Natural killer cell treated with Interleukin-12 subunit alpha and Interleukin-12 subunit beta and Interleukin-15 and Interleukin-18, amount 100 ng/mL, for 72 hours (primary cell): ENCODE measurements at regions not wholly inside any gene's neighbourhood (a gene's known extent, or its start where the extent isn't known, plus 50 kb on each side); places are given as distances from the start of the nearest gene placed in this dataset.
"Not testable (repeated sequence)": the region's sequence is repeated elsewhere in the genome, so short reads cannot be mapped to it uniquely, and the experiment has no call there.

Experiments
- ATAC-seq, 2 donors: fragments of 150-1000 bp; cut with Tn5 transposase in 1 of 2; sonication (Bioruptor Pico), chemical (Tn5 transposase) in 1 of 2; 2 replicates each; pipeline ENCODE4 v1.10.0; 2021
- DNase-seq: peaks from one replicate; pipeline ENCODE4 v3.0.0; 2022; ENCODE audit warnings: low spot score
- H3K27ac Mint-ChIP-seq, 2 donors: 1 replicate in 1 of 2; 2 replicates in 1 of 2; pipeline ENCODE4 v1.8.0; 2022; ENCODE audit warnings: mixed read lengths in 2 of 2, mild to moderate bottlenecking in 1 of 2, moderate library complexity in 1 of 2
- H3K27me3 Mint-ChIP-seq, 2 donors: 1 replicate in 1 of 2; 2 replicates in 1 of 2; pipeline ENCODE4 v1.8.0; 2022; ENCODE audit warnings: mixed read lengths in 2 of 2
- H3K36me3 Mint-ChIP-seq: one replicate; pipeline ENCODE4 v1.8.0; 2022; ENCODE audit warnings: mixed read lengths
- H3K4me1 Mint-ChIP-seq, 2 donors: 1 replicate in 1 of 2; 2 replicates in 1 of 2; pipeline ENCODE4 v1.8.0; 2022; ENCODE audit warnings: low read depth in 2 of 2, mixed read lengths in 2 of 2, mild to moderate bottlenecking in 1 of 2
- H3K4me3 Mint-ChIP-seq: one replicate; pipeline ENCODE4 v1.8.0; 2022; ENCODE audit warnings: mixed read lengths
- H3K9me3 Mint-ChIP-seq: 2 replicates; pipeline ENCODE4 v1.8.0; 2022; ENCODE audit warnings: mixed read lengths

GRCh38 chr13:108102771-108103170 is 112.6 kb downstream of the LIG4 start:
- ATAC-seq (no peak), DNase-seq (no peak)
- H3K36me3 Mint-ChIP-seq: no peaks in the 10 kb centered on the region
- H3K27ac Mint-ChIP-seq: no peak overlapping the region
- peaks cover 5% of the 10 kb centered on the region for H3K9me3 Mint-ChIP-seq
- no peaks in the 10 kb centered on the region for H3K4me1 Mint-ChIP-seq
- H3K27me3 Mint-ChIP-seq: no peaks in the 10 kb centered on the region
- no peak overlapping the region for H3K4me3 Mint-ChIP-seq

GRCh38 chr13:108096301-108096915 is 118.9 kb downstream of the LIG4 start:
- no peak overlapping the region for H3K27ac Mint-ChIP-seq
- no peaks in the 10 kb centered on the region for H3K36me3 Mint-ChIP-seq
- ATAC-seq (no peak), DNase-seq (no peak)
- no peak overlapping the region for H3K4me3 Mint-ChIP-seq
- H3K9me3 Mint-ChIP-seq: no peaks in the 10 kb centered on the region
- H3K27me3 Mint-ChIP-seq: no peaks in the 10 kb centered on the region
- H3K4me1 Mint-ChIP-seq: no peaks in the 10 kb centered on the region

- Mint-ChIP-seq H3K36me3 (no peaks in the 10 kb centered on the region), H3K27ac (no peak overlapping the region), H3K4me3 (no peak overlapping the region), H3K27me3 (no peaks in the 10 kb centered on the region), H3K9me3 (peaks cover 4% of the 10 kb centered on the region), H3K4me1 (no peaks in the 10 kb centered on the region)
- DNase-seq: no peak
- no peak for ATAC-seq
Observed at GRCh38 chr13:108095036-108095435, 120.3 kb downstream of the LIG4 start.

- H3K27ac Mint-ChIP-seq: no peak overlapping the region
- DNase-seq (no peak), ATAC-seq (no peak)
Observed at GRCh38 chr13:108093616-108094015, 121.7 kb downstream of the LIG4 start.

DNA sequence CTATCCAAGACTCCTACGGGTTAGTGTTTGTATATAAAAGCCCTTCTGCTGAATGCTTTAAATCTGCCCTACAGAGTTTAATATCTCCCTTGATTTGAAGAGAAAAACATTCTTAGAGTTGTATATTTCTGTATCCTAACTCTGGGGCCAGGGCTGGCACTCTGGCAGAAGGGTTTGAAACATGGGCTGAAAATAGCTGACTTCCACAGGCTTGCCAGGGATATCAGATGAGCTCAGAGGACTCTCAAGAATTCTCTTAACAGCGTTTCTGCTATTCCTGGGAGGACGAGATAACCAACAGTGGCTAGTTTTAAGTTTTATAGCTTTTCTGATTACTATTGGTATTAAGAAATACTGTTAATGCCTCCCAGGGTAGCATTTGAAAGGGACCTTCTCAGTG is 127.5 kb downstream of the LIG4 start:
- no peak for DNase-seq
- H3K27me3 Mint-ChIP-seq: no peaks in the 10 kb centered on the region
- no peak overlapping the region for H3K27ac Mint-ChIP-seq
- H3K4me3 Mint-ChIP-seq: no peak overlapping the region
- peaks cover 4% of the 10 kb centered on the region for H3K9me3 Mint-ChIP-seq
- H3K4me1 Mint-ChIP-seq: no peaks in the 10 kb centered on the region
- no peaks in the 10 kb centered on the region for H3K36me3 Mint-ChIP-seq
- no peak for ATAC-seq

More at GRCh38 chr13:108093616-108094015, 121.7 kb downstream of the LIG4 start:
- no peaks in the 10 kb centered on the region for H3K36me3 Mint-ChIP-seq
- no peak overlapping the region for H3K4me3 Mint-ChIP-seq
- H3K9me3 Mint-ChIP-seq: peaks cover 4% of the 10 kb centered on the region
- no peaks in the 10 kb centered on the region for H3K27me3 Mint-ChIP-seq
- H3K4me1 Mint-ChIP-seq: no peaks in the 10 kb centered on the region

GRCh38 chr13:108086678-108087077 is 128.7 kb downstream of the LIG4 start:
- DNase-seq: no peak
- no peak overlapping the region for H3K27ac Mint-ChIP-seq
- no peak for ATAC-seq
- H3K4me1 Mint-ChIP-seq: no peaks in the 10 kb centered on the region
- H3K4me3 Mint-ChIP-seq: no peak overlapping the region
- no peaks in the 10 kb centered on the region for H3K36me3 Mint-ChIP-seq
- H3K9me3 Mint-ChIP-seq: peaks cover 4% of the 10 kb centered on the region
- H3K27me3 Mint-ChIP-seq: no peaks in the 10 kb centered on the region

DNA sequence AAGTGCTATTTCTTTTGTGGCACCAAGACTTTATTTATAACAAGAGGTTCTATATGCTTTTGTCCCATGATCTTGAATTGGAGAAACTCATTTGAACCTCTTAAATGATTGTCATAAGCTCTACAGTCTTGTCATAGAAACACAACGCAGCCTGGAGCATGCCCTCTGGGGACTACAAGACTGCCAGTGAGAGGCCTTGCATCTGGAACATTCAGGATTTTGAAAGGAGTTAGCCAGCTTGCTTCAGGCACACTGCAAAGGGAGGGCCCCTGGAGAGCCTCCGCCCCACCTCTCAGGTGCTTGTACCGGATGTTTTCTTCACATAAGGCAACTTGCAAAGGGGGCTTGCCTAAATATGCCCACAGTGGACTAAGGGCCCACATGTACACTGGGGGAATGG is 130.5 kb downstream of the LIG4 start:
- DNase-seq (no peak), ATAC-seq (no peak)
- Mint-ChIP-seq H3K27me3 (no peaks in the 10 kb centered on the region), H3K4me3 (no peak overlapping the region), H3K27ac (no peak overlapping the region), H3K36me3 (no peaks in the 10 kb centered on the region), H3K4me1 (no peaks in the 10 kb centered on the region), H3K9me3 (no peaks in the 10 kb centered on the region)

DNA sequence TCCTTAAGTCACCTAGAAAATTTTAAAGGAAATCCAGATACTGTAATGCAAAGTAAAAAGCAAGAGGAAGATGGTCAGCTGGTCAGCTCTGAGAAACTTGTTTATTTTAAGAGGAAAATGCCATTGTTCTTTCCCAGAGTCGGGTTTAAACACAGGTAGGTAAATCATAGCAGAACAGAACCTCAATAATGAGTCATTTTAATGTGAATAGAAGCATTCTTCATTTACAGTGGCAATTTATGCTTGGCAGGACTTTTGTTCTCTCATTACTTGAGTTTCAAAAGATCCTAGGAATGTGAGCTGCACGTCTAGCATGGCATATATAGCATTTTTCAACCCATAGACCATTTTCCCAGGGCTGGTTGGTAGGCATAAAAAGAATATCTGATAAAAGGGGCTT is 132.3 kb downstream of the LIG4 start:
- Mint-ChIP-seq H3K36me3 (no peaks in the 10 kb centered on the region), H3K27ac (no peak overlapping the region), H3K9me3 (peaks cover 3% of the 10 kb centered on the region), H3K27me3 (no peaks in the 10 kb centered on the region), H3K4me1 (no peaks in the 10 kb centered on the region), H3K4me3 (no peak overlapping the region)
- no peak for ATAC-seq
- no peak for DNase-seq

DNA sequence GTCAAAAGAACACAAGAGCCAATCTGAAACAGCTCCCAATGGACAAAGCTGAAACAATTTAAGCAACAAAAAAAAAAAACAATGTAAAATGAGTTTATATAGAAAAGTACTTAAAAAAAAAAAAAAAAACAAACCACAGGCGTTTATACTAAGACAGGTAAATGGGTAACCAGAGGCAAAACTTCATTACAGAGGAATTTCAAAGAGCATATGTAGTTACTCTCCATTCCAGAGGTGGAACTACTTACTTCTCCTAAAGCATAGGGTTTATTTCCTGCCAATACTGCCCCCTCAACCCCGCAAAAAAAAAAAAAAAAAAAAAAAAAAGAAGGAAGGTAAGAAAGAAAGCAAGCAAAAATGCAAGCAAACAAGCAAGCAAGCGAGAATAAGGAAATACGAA is 132.9 kb downstream of the LIG4 start:
- H3K27ac Mint-ChIP-seq: no peak overlapping the region
- no peaks in the 10 kb centered on the region for H3K36me3 Mint-ChIP-seq
- H3K9me3 Mint-ChIP-seq: peaks cover 4% of the 10 kb centered on the region
- H3K4me1 Mint-ChIP-seq: no peaks in the 10 kb centered on the region
- no peak for ATAC-seq
- H3K4me3 Mint-ChIP-seq: no peak overlapping the region
- DNase-seq: no peak
- no peaks in the 10 kb centered on the region for H3K27me3 Mint-ChIP-seq

GRCh38 chr13:108077284-108077683 is 138.1 kb downstream of the LIG4 start:
- Mint-ChIP-seq H3K27ac (no peak overlapping the region), H3K4me1 (no peaks in the 10 kb centered on the region), H3K27me3 (no peaks in the 10 kb centered on the region), H3K36me3 (no peaks in the 10 kb centered on the region), H3K9me3 (peaks cover 26% of the 10 kb centered on the region), H3K4me3 (no peak overlapping the region)
- no peak for ATAC-seq
- no peak for DNase-seq

DNA sequence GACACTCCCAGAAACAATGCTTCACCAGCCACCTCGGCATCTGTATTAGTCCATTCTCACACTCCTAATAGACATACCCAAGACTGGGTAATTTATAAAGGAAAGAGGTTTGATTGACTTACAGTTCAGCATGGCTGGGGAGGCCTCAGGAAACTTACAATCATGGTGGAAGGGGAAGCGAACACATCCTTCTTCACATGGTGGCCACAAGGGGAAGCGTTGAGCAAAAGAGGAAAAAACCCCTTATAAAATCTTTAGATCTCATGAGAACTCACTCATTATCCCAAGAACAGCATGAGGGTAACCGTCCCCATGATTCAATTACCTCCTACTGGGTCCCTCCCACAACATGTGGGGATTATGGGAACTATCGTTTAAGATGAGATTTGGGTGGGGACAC is 140.9 kb downstream of the LIG4 start:
- not testable (repeated sequence) for H3K36me3 Mint-ChIP-seq, DNase-seq, H3K27me3 Mint-ChIP-seq, H3K27ac Mint-ChIP-seq, ATAC-seq, H3K4me3 Mint-ChIP-seq, H3K4me1 Mint-ChIP-seq
- H3K9me3 Mint-ChIP-seq: peaks cover 39% of the 10 kb centered on the region

DNA sequence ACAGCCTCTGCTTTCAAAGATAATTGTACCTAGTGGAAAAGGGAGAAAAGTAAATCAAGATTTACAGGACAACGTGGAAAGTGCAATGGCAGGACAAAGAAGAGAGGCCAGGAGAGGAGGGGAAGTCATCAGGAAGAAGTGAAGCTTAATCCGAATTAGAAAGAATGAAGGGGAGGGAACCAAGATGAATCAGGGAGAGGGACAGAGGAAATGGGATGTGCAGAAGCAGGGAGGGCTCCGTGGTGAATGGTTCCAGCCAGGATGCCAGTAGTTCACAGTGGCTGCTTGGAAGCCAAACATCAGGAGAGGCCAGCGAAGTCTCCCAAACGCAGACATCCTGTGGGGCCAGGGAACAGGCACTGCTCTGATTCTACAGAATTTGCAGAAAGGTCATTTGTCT is 144.4 kb downstream of the LIG4 start:
- DNase-seq: no peak
- no peak for ATAC-seq
- Mint-ChIP-seq H3K27me3 (no peaks in the 10 kb centered on the region), H3K36me3 (no peaks in the 10 kb centered on the region), H3K4me3 (no peak overlapping the region), H3K4me1 (no peaks in the 10 kb centered on the region), H3K9me3 (peaks cover 23% of the 10 kb centered on the region), H3K27ac (no peak overlapping the region)

GRCh38 chr13:108070491-108070890 is 144.8 kb downstream of the LIG4 start:
- DNase-seq (no peak), ATAC-seq (no peak)
- no peaks in the 10 kb centered on the region for H3K27me3 Mint-ChIP-seq
- H3K36me3 Mint-ChIP-seq: no peaks in the 10 kb centered on the region
- peaks cover 23% of the 10 kb centered on the region for H3K9me3 Mint-ChIP-seq
- H3K4me1 Mint-ChIP-seq: no peaks in the 10 kb centered on the region
- H3K4me3 Mint-ChIP-seq: no peak overlapping the region
- H3K27ac Mint-ChIP-seq: no peak overlapping the region

GRCh38 chr13:108069521-108070210 is 145.7 kb downstream of the LIG4 start:
- Mint-ChIP-seq H3K9me3 (peaks cover 23% of the 10 kb centered on the region), H3K27me3 (no peaks in the 10 kb centered on the region), H3K4me1 (no peaks in the 10 kb centered on the region), H3K36me3 (no peaks in the 10 kb centered on the region), H3K27ac (no peak overlapping the region), H3K4me3 (no peak overlapping the region)
- no peak for ATAC-seq
- no peak for DNase-seq

- not testable (repeated sequence) for ATAC-seq, DNase-seq, H3K36me3 Mint-ChIP-seq, H3K4me1 Mint-ChIP-seq, H3K9me3 Mint-ChIP-seq, H3K27me3 Mint-ChIP-seq, H3K27ac Mint-ChIP-seq, H3K4me3 Mint-ChIP-seq
Observed at GRCh38 chr13:108064372-108064771, 151.0 kb downstream of the LIG4 start.
